IPS DF 4.7 (cell line): ENCODE measurements at regions not wholly inside any gene's neighbourhood (a gene's known extent, or its start where the extent isn't known, plus 50 kb on each side); places are given as distances from the start of the nearest gene placed in this dataset.

ENCODE experiments used
- DNase-seq: peaks from one replicate; pipeline ENCODE4 v3.0.0-alpha.2; 2013; ENCODE audit warnings: low spot score; ENCODE audit errors: extremely low read depth

DNA sequence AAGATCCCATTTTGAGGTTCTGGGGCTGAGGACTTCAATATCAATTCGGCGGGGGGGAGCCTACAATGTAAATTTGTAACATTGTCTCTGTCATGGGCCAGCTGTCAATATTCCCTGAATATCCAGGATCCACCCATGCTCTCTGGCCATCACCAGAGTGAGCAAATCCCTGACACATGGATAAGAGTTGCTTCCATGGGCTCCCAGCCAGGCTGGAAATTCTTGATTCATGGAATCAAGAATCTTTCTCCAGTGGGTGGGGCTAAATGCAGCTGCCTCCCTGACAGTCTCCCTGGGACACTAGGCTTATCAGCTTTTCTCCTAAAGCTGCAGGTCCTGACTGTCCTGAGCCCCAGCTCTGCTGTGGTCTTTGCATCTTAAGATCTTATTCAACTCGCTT lies 86.9 kb upstream of the IGLL5 start:
- no peak for DNase-seq

DNA sequence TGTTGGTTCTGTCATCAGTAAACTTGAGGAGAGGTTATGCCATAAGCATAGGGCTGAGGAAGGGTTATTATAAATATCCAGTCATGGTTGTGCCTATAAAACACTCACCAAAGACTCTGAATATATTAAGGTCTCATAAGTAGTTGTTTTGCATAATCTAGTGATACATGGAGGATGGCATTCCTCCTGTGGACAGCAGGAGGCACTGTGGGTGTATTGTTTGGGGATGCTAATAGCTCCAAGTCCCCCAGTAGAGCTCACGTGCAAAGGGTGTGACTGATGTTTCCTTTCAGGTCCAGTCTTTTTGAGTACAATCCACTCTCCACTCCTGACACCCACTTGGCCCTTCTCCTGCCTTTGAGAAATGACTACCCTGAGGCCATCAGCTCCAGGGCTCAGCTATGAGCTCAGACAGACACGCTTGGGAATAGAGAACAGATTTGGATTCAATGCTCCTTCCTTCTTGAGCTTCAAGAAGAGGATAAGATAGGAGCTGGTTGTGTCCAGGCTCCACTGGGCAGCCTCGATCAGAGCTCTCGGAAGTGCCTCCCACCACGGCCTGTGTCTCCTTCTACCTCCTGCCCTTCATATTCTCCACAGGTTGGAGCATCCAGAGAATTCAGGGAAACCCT lies 85.2 kb upstream of the IGLL5 start:
- DNase-seq = no peak

DNA sequence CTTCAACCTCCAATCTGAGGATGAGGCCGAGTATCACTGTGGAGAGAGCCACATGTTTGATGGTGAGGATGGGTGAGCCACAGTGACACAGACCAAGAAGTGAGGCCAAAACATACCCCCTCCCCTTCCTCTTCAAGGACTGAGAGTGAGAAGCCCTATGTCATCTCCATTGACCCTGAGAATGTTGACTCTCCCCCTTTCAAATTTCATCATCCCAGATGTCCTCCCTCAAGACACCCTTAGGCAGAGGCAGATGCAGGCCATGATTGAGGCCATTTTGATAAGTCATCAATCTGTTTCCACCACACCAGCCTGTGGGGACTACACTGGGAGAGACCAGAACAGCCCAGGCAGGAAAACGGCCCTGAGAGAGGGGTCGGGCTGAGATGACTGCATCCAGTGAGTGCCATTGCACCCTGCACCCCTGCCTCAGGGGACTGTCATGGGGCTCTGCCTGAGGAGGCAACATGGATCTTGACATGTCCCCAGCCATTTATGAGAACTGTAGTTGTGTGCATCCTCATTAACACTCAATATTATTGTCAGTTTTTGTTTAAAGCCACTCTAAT lies 84.2 kb upstream of the IGLL5 start:
- DNase-seq = no peak

DNA sequence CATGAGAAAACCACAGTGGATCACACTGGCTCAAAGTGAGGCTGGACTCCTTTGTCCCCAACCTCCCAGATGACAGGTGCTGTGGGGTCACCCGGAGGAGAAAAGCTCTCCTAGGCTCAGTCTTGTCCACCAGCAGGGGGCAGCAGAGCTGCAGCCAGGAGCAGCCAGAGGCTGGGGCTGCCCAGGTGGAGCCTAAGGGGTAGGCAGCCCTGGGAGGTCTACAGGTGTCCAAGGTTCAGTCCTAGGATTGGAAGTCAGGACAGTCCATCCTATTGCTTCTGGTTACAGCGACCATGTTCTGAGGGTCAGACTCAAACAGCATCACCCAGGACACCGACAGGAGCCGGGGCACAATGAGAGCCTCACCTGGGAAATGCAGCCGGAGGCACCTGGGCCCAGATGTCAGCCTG lies 77.6 kb upstream of the IGLL5 start:
- DNase-seq = peak; percentile 38

DNA sequence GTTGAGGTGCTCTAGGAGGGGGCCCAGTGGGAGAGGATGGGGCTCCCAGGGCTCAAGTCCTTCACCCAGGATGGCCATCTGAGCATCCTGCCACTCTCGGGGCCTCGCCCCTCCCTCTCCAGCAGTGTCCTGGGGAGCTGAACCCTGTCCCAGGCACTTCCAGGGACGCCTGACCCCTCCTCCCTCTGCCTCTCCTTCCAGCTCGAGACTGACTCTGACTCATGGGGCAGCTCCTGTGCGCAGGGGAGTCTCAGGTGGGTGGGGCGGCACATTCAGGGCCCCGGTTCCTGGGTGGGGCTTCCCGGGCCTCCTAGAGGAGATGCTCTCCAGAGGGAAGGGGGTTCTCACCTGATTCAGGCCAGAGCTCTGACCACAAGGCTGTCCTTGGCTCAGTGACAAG lies 77.1 kb upstream of the IGLL5 start:
- no peak for DNase-seq

DNA sequence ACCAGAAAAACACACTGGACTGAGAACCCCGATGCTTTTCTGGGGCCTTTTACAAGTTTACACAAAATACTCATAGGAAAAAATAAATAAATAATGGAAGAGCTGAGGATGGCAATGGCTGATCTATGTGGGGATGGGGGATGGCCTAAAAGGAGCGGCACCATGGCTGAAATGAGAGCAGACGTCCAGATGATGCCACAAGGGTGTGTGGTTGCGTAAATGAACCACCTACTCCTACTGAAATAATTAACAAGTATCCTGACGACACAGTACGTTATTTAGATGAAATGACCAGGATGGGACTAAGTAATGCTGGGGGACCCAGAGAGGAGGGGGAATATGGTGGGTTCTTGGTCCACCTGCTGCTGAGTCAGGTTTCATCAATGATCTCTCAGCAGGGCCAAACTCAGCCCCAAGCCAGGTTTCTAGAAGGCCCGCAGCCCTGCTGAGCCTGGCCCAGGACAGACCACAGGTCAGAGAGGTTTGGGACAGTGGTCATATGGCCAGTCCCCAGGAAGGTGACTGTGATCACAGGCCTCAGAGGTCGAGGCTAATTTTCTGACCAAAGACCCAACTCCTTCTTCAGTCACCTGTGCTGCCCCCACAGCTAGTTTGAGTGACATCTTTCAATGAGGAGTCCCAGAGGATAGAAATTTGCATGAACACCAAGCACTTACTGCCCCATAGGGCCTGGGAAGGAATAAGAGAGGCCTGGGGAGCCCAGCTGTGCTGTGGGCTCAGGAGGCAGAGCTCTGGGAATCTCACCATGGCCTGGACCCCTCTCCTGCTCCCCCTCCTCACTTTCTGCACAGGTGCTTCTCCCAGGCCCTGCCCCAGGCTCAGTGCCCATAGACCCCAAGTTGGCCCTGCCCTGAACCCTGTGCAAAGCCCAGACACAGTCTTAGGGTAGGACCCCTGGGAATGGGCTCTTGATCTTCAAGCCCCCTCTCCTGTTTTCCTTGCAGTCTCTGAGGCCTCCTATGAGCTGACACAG lies 76.3 kb upstream of the IGLL5 start:
- no peak for DNase-seq

DNA sequence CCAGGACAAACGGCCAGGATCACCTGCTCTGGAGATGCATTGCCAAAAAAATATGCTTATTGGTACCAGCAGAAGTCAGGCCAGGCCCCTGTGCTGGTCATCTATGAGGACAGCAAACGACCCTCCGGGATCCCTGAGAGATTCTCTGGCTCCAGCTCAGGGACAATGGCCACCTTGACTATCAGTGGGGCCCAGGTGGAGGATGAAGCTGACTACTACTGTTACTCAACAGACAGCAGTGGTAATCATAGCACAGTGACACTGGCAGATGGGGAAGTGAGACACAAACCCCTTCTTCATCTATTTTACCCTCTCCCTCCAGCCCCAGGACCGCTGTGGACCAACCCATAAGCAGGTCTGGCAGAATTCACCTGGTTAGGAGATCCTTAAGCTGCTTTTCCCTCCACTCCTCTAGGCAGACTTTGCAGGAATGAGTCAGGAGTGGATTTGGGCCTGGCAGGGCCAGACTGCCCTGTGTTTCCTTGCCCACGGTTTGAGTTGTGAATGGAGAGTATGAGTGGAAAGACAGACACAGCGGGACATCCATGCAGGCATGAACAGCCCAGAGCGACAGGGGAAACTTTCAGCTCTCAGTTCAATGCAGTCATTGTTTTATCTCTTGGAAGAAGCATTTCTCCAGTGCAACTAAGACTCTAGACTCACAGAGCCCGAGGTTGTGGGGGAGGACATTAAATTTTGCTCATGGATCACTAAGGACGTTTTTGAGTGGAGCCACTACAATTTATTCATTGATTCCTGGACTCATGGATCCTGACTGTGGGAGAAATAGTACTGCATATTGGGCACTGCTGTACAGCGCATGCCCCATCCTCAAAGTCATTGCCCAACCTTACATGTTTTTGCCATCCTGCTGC lies 75.3 kb upstream of the IGLL5 start:
- no peak for DNase-seq

DNA sequence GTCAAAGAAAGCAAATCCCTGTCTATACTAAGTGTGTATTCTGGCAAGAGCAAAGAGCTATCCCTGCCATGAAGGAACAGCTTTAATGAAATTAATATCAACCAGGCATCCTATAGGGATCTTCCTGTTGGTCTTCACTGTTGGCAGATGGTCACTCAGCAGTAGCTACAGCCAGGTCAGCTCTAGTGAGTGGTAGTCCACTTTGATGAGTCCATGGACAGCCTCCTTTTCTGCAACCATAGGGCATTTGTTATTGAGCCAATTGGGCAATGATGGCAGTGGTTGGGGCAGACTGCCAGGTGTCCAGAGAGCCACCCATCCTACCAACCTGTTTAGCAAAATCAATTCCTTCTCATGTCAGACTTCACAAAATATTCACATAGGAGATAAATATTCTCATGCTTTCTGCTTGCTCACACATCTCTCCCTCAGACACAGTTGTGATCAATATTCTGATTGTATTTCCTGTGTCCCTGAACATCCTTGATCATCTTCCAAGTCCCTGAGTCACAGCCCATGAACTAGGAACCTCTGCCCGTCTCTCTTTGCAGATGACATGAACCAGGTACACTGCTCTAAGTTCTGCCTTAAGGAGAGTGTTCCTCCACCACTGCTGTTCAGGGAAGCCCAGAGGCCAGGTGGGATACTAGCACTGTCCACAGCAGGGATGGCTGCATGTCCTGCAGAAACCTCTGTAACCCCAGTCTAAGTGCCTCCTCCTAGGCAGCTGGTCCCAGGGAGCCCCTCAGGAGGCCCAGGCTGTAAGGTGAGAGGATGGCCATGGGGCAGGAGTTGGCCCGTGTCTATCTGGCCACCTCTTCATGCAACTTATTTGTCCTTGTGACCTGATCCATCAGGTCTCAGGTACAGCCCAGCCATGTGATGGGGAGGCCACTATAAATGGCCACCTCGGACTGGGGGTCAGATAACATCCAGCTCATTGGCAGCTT lies 74.2 kb upstream of the IGLL5 start:
- DNase-seq = no peak

DNA sequence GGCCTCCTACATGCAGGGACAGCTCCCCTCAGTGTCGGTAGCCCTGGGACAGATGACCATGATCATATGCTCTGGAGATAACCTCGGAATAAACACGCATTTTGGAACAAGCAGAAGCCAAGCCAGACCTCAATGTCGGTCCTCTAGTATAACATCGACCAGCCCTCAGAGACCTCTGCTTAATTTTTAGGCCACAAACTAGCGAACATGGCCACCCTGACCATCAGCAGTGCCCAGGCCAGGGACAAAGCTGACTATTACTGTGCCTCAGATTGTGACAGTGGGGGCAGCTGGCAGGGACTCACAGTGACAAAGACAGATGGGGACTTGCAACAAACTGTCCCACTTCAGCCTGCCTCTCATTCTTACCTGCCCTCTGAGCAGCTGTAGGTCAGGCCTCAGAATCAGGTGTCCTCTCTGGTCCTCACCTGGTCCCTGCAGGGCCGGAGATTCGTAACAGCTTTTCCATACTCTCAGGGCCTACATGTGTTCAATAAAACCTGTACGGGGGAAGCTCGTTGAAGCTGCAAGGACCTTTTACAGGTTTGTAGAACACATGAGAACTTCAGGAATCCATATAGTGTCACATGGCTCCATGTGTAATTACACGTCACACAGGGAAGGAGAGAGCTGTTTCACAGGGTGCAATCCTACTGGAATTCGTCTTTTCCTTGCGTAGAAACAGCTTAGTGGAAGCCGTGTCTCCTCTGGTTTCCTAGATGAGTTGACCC lies 72.8 kb upstream of the IGLL5 start:
- DNase-seq = no peak

DNA sequence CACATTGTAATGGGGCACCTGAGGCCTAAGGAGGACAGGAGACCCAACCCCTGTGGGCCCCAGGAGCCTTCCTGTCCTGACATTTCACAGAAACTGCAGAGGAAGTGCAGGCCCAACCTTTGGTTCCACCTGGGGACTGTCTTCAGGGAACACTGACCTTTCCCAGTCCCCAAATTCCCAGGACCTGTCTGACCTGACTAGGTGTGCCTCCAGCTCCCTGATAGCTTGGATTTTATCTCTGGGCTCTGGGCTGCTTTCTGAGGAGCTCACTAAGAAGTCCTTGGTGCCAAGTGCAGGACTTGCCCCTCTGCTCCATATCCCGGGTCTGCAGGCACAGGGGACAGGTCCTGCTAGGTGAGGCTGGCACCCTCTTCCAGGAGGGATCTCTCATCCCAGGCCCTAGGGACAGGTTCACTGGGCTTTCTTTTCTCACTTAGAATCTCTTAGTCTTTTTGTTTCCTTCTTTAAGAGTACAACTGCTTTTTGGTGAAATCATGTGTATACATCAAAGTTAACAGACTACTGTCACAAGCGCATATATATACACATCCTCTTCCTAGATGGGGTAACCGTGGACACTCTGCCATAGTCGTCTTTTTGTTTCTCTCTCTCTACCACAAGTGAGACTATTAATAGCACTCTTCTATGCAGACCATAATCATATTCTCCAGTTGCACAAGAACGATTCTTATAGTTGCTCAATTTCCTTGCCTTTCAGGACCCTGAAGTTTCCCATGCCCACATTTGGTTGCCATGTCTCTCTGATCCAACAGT lies 72.0 kb upstream of the IGLL5 start:
- no peak for DNase-seq

DNA sequence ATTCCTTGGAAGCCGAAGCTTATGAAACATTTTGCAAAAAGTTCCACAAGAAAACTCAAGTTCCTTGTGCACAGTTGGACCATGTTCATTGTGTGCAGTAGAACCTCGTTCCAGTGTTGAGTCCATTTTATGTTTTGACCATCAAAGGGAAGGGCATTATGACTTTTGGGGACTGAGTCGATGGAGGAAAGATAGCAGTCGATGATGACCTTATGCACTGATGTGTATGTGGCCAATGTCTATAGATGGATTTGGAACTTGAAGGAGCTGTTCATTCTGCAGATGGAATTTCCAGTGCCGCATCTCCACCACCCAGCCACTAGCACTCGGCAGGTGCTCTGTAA lies 71.5 kb upstream of the IGLL5 start:
- DNase-seq = no peak

DNA sequence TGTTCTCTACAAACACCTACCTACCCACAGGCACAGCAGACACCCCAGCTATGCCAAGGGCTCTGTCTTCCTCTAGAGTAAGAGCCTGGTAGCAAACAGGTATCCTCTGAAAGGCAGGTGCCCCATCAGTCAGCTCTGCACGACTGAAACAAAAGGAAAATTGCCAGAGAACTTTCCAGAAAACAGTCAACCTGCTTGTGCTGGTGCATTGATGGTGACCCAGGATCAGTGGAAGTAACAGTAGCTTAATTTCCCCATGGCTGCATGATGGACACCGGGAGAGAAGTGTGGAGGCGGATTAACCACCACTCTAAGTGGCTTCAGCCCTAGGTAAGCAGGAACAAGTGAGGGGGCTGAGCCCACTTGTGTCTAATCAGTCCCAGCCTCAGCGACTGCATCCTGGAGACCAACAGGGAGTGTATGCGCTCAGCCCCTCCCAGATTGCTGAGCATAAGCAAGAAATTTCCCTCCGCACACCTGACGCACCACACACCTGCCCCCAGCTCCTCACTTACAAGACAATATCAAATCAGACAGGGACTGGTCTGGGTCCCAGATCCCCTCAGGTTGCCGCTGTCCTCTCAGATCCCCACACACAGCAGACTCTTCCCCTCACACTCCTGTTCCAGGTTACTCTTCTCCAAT lies 70.7 kb upstream of the IGLL5 start:
- no peak for DNase-seq

DNA sequence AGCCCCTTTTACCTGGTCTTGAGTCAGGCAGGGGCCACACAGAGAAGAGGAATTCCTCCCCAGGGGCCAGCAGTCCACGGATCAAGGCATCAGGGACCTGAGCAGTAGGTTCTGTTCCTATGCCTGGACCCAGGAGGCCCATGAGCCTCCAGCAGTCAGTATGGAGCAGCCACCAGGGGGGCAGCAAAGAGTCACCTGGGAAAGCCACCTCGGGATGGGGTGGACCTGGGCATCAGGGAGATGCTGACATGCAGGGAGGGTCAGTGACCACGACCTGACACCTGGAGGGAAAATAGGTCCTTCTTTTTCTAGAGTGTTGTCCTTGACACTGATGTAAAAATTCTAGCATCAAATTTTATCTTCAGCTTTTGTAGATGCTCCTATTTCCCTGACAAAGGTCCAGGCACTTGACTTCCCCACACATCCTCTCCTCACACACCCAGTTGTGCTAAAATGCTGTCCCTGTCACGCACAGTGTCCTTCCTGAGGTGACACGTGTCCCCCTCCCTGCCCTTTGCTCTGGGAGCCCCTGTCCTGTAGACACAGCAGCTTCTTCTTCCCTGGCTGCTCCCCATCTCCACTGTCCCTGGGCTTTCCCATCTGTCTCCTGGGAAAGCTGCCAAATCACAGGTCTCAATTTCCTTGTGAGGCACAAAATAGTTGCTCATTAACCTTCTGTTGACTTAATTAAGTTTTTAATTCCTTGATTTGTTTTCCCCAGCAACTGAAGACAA lies 70.0 kb upstream of the IGLL5 start:
- no peak for DNase-seq

DNA sequence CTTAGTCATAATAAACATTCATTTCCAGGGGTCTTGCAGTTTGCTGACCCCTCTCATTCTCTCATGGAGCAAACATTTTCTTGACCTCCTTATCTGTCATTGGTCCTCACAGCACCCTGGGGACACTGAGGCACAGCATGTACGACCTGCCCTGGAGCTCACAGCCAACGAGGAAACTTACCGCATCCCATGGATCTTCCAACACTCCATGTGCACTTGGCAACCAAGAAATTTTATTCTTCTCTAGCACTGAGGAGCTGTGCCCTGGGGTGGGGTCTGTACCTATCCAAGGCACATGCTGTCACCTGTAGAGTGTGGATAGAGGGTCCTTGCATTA lies 69.4 kb upstream of the IGLL5 start:
- no peak for DNase-seq

DNA sequence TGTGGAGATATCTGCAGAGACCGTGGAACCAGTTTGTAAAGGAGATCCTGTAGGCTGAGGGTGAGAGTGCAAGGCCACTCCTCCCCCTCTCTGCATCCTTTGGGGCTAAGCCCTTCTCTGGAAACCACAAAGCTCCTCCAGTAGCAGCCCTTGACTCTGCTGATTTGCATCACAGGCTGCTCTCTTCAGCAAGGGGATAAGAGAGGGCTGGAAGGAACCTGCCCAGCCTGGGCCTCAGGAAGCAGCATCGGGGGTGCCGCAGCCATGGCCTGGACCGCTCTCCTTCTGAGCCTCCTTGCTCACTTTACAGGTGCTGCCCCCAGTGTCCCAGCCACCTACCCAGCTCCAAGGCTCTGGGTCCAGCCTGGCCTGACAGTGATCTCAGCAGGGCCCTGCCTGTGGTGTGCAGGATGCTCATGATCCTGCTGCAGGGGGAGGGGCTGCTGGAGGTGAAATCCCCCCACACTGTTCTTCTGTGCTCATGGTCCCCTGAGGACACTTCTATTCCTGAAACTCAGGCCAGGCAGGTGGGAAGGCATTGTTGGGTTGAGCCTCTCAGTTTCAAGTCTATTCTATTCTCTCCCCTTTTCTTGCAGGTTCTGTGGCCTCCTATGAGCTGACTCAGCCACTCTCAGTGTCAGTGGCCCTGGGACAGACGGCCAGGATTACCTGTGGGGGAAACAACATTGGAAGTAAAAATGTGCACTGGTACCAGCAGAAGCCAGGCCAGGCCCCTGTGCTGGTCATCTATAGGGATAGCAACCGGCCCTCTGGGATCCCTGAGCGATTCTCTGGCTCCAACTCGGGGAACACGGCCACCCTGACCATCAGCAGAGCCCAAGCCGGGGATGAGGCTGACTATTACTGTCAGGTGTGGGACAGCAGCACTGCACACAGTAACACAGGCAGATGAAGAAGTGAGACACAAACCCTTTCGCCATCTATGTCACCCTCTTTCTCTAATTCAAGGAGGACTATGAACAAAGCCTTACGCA lies 68.5 kb upstream of the IGLL5 start:
- no peak for DNase-seq

DNA sequence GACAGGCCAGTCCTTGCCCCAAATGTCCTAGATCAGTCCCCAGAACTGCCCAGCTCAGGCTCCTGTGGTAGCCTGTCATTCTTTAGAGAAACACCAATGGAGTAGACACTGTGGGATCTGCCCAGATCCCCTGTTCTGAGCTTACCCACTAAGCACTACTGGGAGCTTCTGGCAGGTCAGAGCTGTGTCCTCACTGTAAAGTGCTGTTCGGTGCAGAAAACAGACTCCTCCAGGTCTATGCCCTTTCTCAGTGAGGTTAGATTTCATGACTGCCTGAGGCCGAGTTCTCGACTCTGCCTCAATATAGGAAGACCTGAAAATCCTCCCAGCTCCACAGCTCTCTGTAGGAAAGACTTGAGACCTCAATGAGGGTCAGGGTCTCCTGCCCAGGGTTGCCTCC lies 67.5 kb upstream of the IGLL5 start:
- no peak for DNase-seq

DNA sequence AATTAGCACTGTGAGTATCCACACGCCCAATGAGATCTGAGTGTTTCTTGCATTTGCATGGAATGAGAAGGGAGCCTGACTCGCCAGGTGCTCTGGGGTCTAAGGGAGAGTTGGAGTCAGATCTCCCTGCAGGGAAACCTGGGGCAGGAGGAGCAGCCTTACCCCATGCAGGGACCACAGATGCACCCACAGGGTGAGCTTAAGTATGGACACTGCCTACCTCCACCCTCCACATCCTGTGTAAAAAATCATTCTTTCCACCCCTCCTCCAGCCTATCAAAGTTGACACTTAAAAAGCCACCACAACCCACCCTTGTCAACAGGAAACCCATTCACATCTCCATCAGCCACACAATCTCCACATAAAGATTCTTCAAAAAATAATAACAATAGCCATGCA lies 67.0 kb upstream of the IGLL5 start:
- no peak for DNase-seq
